ENCODE measurements at regions not wholly inside any gene's neighbourhood (a gene's known extent, or its start where the extent isn't known, plus 50 kb on each side); places are given as distances from the start of the nearest gene placed in this dataset.
A peak's percentile ranks its signal among the peaks of the same experiment; 100 is the strongest.
"Not testable (repeated sequence)": the region's sequence is repeated elsewhere in the genome, so short reads cannot be mapped to it uniquely, and the experiment has no call there.

DNA sequence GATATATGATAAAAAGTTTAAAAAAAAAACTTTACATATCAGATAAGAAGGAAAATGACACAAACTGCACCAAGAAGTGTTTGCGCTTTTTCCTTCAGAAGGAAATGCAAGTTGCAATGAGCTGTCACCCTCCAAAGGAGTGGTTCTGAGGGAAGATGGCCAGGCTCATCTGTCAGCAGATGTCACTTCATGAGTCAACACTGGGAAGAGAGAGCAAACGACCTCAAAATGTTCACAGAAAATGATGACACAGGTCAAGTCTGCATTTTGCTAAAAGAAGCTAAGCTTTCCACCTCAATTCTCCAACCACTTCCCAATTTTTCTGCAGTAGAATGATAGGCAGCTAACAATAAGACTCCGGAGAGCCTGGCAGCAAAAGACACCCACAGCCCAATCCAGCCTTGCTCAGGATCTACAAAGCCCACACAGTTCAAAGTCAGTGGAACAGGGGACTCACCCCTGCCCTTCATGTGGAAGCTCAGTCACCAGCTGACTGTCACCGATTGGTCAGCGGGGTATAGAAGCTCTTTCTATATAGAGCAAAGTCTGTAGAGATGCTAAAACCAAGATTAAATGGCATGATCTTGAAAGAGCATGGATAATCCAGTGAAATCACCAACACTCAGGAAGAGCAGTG, 155.1 kb upstream of the NEBL start:
- no peak for DNase-seq (ENCODE audit: low read depth)
- in situ Hi-C loops (cut with HindIII; ENCODE audit: low pct_unique_long_range_greater_than_20kb, low sequenced_read_pairs), result no loop called here

DNA sequence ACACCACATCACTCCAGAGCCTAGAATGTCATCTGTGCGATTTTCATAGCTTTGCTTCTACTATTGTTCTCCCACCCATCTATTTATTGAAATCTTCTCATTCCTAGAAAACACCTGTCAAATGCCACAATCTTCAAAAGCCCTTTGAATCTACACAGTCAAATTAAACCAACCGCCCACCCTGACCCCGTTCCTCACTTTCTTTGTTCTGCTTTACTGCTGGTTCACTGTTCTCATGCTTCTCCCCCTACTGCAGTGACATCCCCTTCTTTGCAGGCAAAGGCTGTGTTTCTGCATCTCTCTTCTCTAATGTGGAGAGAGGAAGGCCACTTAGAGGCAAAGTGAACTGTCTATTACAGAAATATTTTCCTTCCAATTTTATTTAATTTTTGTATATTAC, 152.4 kb upstream of the NEBL start:
- DNase-seq (ENCODE audit: low read depth), result no peak
- in situ Hi-C loops (cut with HindIII; ENCODE audit: low pct_unique_long_range_greater_than_20kb, low sequenced_read_pairs), result no loop called here

DNA sequence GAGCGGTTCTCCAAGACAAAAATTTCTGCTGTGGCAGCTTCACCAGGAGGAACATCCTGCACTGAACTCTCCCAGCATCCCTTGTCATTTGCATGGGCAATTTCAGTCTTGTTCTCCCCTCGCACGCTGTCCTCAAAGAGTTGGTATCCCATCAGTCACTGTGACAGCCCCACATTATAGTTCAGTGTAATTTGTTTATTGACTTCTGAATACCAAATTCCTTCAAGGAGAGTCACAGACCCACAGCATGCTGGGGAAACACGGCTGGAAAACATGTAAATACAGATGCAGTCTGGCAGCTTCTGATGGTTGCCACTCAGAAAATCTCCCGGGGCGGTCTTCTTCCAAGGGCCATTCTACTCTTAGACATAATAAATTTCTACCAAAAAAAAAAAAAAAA, 151.0 kb upstream of the NEBL start:
- DNase-seq (ENCODE audit: low read depth), result peak; percentile 48
- in situ Hi-C loops (cut with HindIII; ENCODE audit: low pct_unique_long_range_greater_than_20kb, low sequenced_read_pairs), result no loop called here

DNA sequence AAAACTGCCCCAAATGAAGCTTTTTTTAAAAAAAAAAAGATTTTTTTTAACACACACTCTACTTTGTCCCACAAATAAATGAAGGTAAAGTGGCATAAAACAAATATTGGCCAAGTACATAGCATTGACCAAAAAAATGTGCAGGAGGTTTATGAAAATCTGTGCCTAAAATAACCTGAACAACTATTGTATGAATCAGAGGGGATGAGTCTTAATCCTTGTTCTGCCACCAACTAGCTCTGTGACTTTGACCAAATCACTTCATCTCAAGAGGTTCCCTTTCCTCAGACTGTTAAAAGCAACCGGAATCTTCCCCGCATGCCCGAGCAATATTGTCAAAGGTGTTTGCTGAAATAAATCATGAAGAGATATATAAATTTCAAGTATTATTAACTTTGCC, 150.4 kb upstream of the NEBL start:
- no peak for DNase-seq (ENCODE audit: low read depth)
- in situ Hi-C loops (cut with HindIII; ENCODE audit: low pct_unique_long_range_greater_than_20kb, low sequenced_read_pairs), result no loop called here

DNA sequence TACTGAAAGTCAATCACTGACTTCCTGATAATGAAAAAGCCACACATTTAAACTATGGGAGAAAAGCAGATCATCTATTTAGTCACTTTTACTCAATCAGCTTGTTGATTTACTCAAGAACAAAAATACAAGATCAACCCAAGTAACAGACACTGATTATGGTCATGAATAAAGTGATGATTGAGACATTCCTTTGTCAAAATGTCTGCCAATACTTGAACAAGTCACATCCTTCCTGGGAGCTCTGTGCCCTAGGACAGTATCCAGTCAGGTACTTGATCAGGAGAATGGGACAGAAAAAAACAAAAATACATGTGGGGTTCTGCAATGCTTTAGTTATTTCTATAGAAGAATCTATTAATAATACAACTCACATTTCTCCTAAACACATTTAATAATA, 150.0 kb upstream of the NEBL start:
- in situ Hi-C loops (cut with HindIII; ENCODE audit: low pct_unique_long_range_greater_than_20kb, low sequenced_read_pairs), result no loop called here
- no peak for DNase-seq (ENCODE audit: low read depth)

DNA sequence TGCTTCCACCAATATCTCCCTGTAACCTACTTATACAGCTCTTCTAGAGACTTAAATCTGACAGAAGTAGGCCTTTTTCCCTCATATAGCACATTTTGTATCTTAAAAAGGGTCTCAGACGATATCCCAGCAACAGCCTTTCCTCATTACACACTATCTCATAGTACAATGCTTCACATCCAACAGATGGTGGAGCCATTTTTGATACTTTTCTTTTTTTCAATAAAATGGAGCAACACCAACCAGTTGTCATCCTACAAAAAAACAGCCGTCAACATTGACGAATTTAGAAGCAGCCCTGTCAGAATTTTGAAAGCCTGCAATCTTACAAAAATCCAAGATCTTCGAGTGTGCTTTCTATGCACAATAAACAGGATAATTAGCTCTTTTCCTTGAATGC, 145.9 kb upstream of the NEBL start:
- in situ Hi-C loops (cut with HindIII; ENCODE audit: low pct_unique_long_range_greater_than_20kb, low sequenced_read_pairs), result no loop called here

DNA sequence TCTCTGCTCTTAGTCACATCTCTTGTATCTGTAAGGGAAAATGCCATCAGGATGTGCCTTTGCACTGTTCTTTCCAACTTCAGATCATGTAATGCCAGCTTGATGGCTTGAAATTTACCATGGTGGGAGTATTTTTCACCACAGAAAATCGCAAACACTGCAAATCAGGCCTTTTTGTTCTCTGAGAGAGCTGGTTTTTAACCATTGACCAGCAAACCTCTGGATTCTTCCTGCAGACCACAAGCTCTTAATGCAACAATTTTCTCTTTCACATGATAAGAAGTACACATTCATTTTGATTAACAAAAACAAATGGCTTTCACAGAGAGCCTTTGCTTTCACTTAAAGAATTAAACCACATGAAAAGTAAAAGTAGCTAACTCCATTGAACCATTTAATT, 145.4 kb upstream of the NEBL start:
- in situ Hi-C loops (cut with HindIII; ENCODE audit: low pct_unique_long_range_greater_than_20kb, low sequenced_read_pairs), result no loop called here
- no peak for DNase-seq (ENCODE audit: low read depth)

More for the DNA sequence above, 145.9 kb upstream of the NEBL start:
- no peak for DNase-seq (ENCODE audit: low read depth)

DNA sequence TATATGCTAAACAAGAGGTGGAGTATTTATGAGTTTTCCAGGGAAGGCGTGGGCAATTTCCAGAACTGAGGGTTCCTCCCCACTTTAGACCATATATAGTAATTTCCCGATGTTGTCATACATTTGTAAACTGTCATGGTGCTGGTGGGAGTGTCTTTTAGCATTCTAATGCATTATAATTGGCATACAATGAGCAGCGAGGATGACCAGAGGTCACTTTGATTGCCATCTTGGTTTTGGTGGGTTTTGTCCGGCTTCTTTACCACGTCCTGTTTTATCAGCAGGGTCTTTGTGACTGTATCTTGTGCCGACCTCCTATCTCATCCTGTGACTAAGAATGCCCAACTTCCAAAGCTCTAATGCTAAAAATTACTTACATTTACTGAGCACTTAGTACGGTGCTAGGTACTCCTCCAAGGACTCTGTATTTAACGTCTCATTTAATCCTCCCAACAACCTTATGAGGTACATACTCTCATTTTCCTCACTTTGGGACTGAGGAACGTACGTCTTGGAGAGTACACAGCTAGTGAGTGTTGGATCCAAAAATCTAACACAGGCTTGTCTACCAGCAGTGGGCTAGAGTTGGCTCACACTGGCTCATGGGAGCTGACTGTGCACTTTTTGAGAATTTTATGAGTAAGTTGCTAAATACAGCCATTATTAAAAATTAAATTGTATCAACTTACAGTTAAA, 144.8 kb upstream of the NEBL start:
- in situ Hi-C loops (cut with HindIII; ENCODE audit: low pct_unique_long_range_greater_than_20kb, low sequenced_read_pairs), result no loop called here

DNA sequence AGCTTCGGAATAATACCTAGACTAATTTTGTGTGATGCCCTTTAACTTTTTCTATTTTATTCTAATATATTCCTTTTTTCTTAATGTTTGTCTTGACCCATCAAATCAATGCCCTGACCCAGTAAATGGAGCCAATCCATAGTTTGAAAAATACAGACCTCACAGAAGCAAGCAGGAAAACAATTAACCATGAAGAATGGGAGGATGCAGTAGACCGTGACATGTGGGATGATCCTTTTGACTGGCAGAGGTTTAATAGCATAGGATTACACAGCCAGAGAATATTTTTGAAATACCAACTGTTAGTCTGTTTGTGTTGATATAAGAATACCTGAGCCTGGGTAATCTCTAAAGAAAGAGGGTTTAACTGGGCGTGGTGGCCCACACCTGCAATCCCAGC, 142.6 kb upstream of the NEBL start:
- DNase-seq (ENCODE audit: low read depth), result no peak
- in situ Hi-C loops (cut with HindIII; ENCODE audit: low pct_unique_long_range_greater_than_20kb, low sequenced_read_pairs), result no loop called here

More for the DNA sequence above, 144.8 kb upstream of the NEBL start:
- DNase-seq (ENCODE audit: low read depth), result no peak

DNA sequence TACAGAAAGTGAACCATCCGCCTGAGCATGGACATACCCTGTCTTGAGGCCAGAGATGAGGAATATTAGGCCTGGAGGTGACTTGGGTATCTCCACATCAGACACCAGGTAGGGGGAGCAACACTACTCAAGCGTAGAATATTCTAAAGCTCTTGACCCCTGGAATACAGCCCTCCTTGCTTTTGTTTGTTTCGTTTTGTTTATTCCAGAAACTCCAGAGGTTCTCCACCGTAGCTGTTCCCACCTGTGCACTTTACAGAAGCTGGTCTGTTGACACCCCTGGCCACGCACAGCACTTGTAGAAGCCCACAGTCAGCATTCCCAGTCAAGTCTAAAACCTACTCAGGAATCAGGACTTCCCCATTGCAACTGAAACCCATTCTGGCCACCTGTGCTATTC, 139.6 kb upstream of the NEBL start:
- in situ Hi-C loops (cut with HindIII; ENCODE audit: low pct_unique_long_range_greater_than_20kb, low sequenced_read_pairs), result no loop called here
- no peak for DNase-seq (ENCODE audit: low read depth)

DNA sequence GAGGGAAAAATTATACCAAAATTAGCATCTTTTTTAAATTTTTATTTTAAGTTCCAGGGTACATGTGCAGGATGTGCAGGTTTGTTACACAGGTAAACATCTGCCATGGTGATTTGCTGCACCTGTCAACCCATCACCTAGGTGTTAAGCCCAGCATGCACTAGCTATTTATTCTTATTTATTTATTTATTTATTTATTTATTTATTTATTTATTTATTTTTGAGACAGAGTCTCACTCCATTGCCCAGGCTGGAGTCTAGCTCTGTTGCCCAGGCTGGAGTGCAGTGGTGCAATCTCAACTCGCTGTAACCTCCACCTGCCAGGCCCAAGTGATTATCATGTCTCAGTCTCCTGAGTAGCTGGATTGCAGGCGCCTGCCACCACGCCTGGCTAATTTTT, 137.7 kb upstream of the NEBL start:
- DNase-seq (ENCODE audit: low read depth); in situ Hi-C loops (cut with HindIII; ENCODE audit: low pct_unique_long_range_greater_than_20kb, low sequenced_read_pairs): not testable (repeated sequence)

DNA sequence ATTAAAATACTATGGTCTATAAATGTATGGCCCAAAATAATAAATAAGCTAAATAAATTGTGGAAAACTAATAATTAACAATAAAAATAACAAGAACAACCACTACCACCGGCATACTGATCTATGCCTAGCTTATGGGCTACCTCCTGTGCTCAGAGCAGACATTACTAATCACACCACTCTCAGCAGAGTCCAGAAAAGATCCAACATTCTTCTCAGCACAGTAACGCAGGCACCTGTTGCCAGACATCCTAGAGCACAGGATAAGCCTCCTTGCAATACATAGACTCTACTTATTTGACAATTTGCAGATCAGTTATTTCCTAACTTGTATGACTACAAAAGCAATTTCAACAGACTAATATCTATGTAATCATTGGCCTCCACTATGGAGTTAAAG, 137.1 kb upstream of the NEBL start:
- no peak for DNase-seq (ENCODE audit: low read depth)
- in situ Hi-C loops (cut with HindIII; ENCODE audit: low pct_unique_long_range_greater_than_20kb, low sequenced_read_pairs), result no loop called here

DNA sequence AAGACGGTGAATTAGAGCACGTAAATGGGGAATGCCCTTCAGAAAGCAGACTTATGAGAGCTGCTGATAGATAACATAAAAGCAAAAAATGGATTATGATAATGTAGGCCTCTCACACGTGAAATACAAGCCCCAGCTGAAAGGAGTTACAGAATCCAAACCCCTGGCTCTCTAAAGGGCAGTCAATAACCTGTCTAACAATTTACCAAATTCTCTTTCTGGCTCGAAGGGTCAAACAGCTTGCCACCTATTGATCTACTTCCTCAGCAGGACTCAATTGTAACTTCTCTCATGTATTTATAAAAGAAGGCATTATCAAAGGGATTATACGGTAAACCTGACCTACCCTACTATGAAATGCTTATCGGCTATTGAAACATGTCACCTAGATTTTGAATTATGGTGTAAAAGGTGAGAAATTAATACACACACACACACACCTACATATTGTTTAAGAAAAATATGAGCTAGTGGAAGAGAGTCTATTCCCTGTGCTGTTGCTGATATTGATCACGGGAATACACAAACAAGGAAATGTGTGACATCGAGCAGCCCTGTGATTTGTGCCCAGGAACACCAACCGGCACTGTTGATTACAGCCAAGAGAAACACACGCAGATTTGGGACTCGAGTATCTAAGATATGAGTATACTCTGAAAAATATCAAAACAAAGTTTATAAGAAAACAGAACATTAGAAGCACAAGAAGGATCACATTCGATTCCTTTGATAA, 135.6 kb upstream of the NEBL start:
- no peak for DNase-seq (ENCODE audit: low read depth)
- in situ Hi-C loops (cut with HindIII; ENCODE audit: low pct_unique_long_range_greater_than_20kb, low sequenced_read_pairs), result no loop called here

DNA sequence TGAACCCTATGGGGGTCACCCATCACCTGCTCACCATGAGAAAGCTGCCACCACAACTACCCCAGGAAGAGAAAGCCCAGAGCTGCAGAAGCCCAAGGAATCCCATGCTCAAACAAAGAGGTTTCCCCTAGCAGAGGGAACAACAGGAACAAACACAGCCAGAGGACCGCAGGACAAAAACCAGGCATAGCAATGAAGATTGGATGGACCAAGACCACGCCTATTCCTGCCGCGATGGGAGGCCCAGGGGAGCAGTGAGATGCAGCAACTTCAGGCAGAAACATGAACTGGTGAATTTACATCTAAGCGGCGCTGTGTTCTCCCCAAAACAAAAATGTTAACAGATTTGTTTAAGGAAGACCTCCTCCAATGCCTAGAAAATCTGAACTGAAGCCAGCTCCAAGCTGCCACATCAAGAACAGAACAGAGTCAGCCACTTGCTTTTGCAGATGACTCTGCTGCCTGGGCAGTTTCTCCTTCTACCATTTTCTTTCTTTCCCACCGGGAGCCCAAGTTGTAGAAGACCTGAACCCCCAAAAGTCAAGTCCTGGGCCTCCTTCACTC, 134.2 kb upstream of the NEBL start:
- no peak for DNase-seq (ENCODE audit: low read depth)
- in situ Hi-C loops (cut with HindIII; ENCODE audit: low pct_unique_long_range_greater_than_20kb, low sequenced_read_pairs), result no loop called here

DNA sequence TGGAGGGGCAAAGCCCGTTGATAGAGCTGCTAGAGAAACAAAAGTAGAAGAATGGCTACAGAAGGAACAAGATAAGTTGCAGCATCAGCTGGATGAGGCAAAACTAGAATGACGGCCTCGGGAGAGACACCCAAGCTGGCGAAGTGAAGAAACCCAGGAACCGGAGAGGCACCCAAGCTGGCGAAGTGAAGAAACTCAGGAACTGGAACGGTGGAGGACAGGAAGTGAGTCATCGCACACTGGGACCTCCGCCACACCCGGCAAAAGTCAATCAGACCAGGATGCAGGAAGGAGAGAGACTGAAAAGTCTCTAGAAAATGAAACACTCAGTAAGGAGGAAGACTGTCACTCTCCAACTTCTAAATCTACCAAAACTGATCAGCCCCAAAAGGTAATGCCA, 133.0 kb upstream of the NEBL start:
- DNase-seq (ENCODE audit: low read depth), result peak; percentile 75
- in situ Hi-C loops (cut with HindIII; ENCODE audit: low pct_unique_long_range_greater_than_20kb, low sequenced_read_pairs), result no loop called here

DNA sequence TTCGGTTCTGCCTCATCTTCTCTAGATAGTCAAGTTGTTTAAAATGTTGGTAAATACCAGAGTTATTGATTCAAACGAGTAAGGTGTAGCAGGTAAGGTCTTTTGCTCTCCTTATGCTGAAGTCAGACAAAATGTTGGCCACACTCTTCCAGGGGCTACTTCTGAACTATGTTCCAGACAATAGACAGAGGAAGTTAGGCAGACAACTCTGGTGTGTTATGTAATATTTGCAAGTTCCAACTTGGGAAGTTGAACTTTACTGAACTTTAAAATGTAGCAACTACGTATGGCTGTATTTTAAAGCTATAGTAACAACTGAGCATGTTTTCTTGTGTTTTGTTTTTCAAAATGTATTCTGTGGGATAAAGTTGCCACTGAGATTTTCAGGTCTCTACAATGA, 125.7 kb upstream of the NEBL start:
- DNase-seq (ENCODE audit: low read depth), result no peak
- in situ Hi-C loops (cut with HindIII; ENCODE audit: low pct_unique_long_range_greater_than_20kb, low sequenced_read_pairs), result no loop called here

DNA sequence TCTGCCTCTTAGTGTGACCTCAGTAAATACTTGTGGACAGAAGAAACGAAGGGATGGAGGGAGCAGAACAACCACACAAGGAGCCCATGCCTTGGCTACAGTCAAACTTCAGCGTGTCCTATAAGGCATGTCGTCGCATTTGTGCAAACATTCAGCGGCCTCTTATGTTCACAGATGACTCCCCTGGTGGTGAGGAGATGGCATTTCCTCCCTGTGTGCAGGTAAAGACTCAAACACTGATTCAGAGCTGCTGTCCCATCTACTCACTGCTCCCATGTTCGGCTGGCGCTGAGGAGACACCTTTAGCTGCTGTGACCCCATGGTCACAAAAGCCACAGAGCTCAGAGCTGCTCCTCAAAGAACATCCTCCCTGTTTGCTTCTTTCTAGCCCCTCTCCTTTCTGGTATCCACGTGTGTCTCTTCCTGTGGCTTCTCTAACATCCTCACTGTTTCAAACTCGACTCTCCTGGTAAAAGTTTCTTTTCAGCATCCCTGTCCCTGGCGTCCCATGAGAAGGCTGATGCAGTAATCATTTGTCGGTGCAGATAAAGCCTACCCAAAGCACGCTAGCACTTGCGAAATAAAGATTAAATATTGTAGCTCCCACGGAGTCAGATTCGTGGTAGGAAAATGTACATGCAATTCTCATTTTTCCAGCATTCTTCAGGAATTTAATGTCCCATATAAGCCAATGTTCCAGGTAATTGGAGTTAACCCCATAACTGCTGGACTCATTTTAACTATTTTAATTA, 124.9 kb upstream of the NEBL start:
- no peak for DNase-seq (ENCODE audit: low read depth)
- in situ Hi-C loops (cut with HindIII; ENCODE audit: low pct_unique_long_range_greater_than_20kb, low sequenced_read_pairs), result no loop called here

DNA sequence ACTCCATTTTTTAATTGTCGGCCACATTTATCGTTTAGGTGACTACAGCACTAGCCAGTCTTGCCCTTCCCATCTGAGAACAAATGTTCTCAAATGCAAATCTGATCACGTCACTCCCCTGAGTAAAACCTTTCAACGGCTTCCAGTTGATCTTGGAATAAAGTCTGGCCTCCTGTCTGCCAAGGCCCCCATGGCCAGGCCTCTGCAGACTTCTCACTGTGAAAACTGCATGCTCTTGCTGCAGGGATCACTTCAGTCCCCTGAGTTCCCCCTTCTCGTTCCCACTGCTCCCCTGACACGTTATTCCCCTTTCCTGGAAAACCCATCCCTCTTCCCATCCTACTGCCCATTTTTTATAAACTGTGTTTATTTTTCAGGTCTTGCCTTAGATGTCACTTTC, 124.1 kb upstream of the NEBL start:
- no peak for DNase-seq (ENCODE audit: low read depth)
- in situ Hi-C loops (cut with HindIII; ENCODE audit: low pct_unique_long_range_greater_than_20kb, low sequenced_read_pairs), result no loop called here

DNA sequence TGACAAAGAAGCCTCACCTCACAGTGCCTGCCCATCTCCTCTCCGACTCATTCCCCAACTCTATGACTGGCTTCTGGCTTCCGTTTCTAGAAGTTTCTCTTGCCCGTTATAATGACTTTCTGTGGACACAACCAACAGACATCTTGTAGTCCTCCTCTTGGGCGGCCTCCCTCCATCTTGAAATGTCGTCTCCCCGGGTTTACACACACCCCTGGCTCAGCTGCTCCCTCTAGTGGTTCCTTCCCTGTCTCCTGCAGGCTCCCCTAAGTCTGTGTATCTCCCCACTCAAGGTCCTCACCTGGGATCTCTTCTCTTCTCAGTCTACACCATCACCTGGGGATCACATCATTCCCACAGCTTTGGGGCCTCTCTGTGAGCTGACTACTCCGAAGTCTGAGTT, 123.4 kb upstream of the NEBL start:
- in situ Hi-C loops (cut with HindIII; ENCODE audit: low pct_unique_long_range_greater_than_20kb, low sequenced_read_pairs), result no loop called here
- no peak for DNase-seq (ENCODE audit: low read depth)
